ENCODE measurements at regions not wholly inside any gene's neighbourhood (a gene's known extent, or its start where the extent isn't known, plus 50 kb on each side); places are given as distances from the start of the nearest gene placed in this dataset.

GRCh38 chr5:62812621-62813255, 234.1 kb downstream of the LRRC70 start:
- Histone ChIP-seq H3K36me3 (ENCODE audit: control insufficient read depth in 2 of 4, insufficient read depth in 4 of 4, low read length in 3 of 4) (no peaks in the 10 kb centered on the region), H4K20me1 (replicated peaks in 1 of 2; ENCODE audit: control insufficient read depth in 1 of 2, insufficient read depth in 2 of 2, low read length in 2 of 2) (no peaks in the 10 kb centered on the region), H2AK5ac (ENCODE audit: low read depth, low read length) (no peak overlapping the region), H4K5ac (ENCODE audit: insufficient read length, low read depth, low read length) (no peak overlapping the region), H3K4me1 (replicated peaks in 1 of 4; ENCODE audit: control insufficient read depth in 3 of 4, insufficient read depth in 4 of 4, low read length in 3 of 4) (no peaks in the 10 kb centered on the region), H2BK20ac (ENCODE audit: low read length) (no peak overlapping the region), H2BK5ac (ENCODE audit: low read depth, low read length) (no peak overlapping the region), H2BK120ac (replicated peaks; ENCODE audit: low read depth, low read length) (no peak overlapping the region), H4K8ac (ENCODE audit: extremely low read depth, insufficient read depth, low read length) (no peak overlapping the region), H2BK12ac (ENCODE audit: low read depth, low read length) (no peak overlapping the region), H3K23me2 (ENCODE audit: low read depth, low read length) (no peaks in the 10 kb centered on the region), H3K4me3 (ENCODE audit: extremely low read depth in 1 of 4, insufficient read depth in 2 of 4, low read depth in 3 of 4, low read length in 4 of 4) (no peak overlapping the region), H2BK15ac (ENCODE audit: low read length) (no peak overlapping the region), H3K27ac (ENCODE audit: low read depth, low read length) (no peak overlapping the region), H3K23ac (ENCODE audit: insufficient read length) (no peak overlapping the region), H3K9ac (replicated peaks in 1 of 4; ENCODE audit: extremely low read depth in 1 of 4, low read depth in 3 of 4, low read length in 3 of 4) (no peak overlapping the region), H3K27me3 (replicated peaks in 1 of 4; ENCODE audit: control insufficient read depth in 3 of 4, extremely low read depth in 1 of 4, insufficient read depth in 3 of 4, low read length in 3 of 4) (no peaks in the 10 kb centered on the region), H3K56ac (replicated peaks; ENCODE audit: insufficient read length, low read depth, low read length) (no peak overlapping the region), H3K4me2 (ENCODE audit: insufficient read depth in 1 of 2, low read depth in 2 of 2, low read length in 2 of 2) (no peak overlapping the region), H4K91ac (replicated peaks; ENCODE audit: insufficient read length, low read length) (no peak overlapping the region), H3K79me2 (ENCODE audit: control insufficient read depth in 1 of 2, insufficient read depth in 2 of 2, low read length in 2 of 2) (no peaks in the 10 kb centered on the region), H3K14ac (ENCODE audit: insufficient read length) (no peak overlapping the region), H3K9me3 (ENCODE audit: insufficient read depth in 2 of 2, low read depth in 1 of 2, low read length in 1 of 2) (no peaks in the 10 kb centered on the region), H2AFZ (ENCODE audit: low read length) (no peak overlapping the region), H3K79me1 (ENCODE audit: low read depth, low read length) (no peaks in the 10 kb centered on the region), H3K18ac (ENCODE audit: extremely low read depth, low read length) (no peak overlapping the region), H3K4ac (replicated peaks; ENCODE audit: insufficient read length, low read depth, low read length) (no peak overlapping the region)
- POLR2A ChIA-PET (ENCODE audit: partially characterized antibody): no interaction called here
- CTCF ChIA-PET (ENCODE audit: partially characterized antibody): interaction anchor here (1.1 kb wide), 1 partner anchor 61 kb away, joined by 3 read pairs; no protein-coding TSS in a partner anchor
- no peak for FAIRE-seq
- WGBS, 2 experiments (ENCODE audit: extremely low coverage in 1 of 2, insufficient coverage in 1 of 2, insufficient read length in 1 of 2, insufficient replicate concordance in 2 of 2, low coverage in 1 of 2, low lambda C conversion rate in 2 of 2, missing lambda C conversion rate in 1 of 2): 91% methylated on average over 6 of the region's 6 CpGs; no CpG with 5 or more reads in 1 of the 2 experiments
- DNase-seq (ENCODE audit: low read depth in 1 of 2, low spot score in 2 of 2): no peak
- TF ChIP-seq HDAC6 (IDR thresholded peaks at IDR 0.05; ENCODE audit: low read depth, low read length) (no peak), BCL11A (IDR thresholded peaks at IDR 0.05; ENCODE audit: low read depth in 2 of 2, low read length in 2 of 2) (no peak), SIX5 (IDR thresholded peaks at IDR 0.05; ENCODE audit: low read depth, low read length) (no peak), HDAC2 (IDR thresholded peaks at IDR 0.05; ENCODE audit: borderline replicate concordance in 1 of 2, low read depth in 2 of 2, low read length in 2 of 2) (no peak), POLR2AphosphoS5 (IDR thresholded peaks at IDR 0.05; ENCODE audit: low read depth, low read length) (no peak), SUZ12 (IDR thresholded peaks at IDR 0.05; ENCODE audit: low read length) (no peak), RFX5 (IDR thresholded peaks at IDR 0.05; ENCODE audit: borderline replicate concordance, low read depth, low read length) (no peak), KDM5A (IDR thresholded peaks at IDR 0.05; ENCODE audit: low read length) (no peak), ATF3 (IDR thresholded peaks at IDR 0.05; ENCODE audit: insufficient read depth, low read depth, low read length) (no peak), RNF2 (IDR thresholded peaks at IDR 0.05; ENCODE audit: borderline replicate concordance, low read depth, low read length, missing control alignments, poor library complexity, severe bottlenecking) (no peak), E2F6 (IDR thresholded peaks at IDR 0.05) (no peak), EGR1 (IDR thresholded peaks at IDR 0.05; ENCODE audit: borderline replicate concordance, low read depth, low read length) (no peak)

Measured in H1 (cell line).